GM13976 (cell line): ENCODE measurements at regions not wholly inside any gene's neighbourhood (a gene's known extent, or its start where the extent isn't known, plus 50 kb on each side); places are given as distances from the start of the nearest gene placed in this dataset.

Experiments used
- DNase-seq: peaks from one replicate; pipeline ENCODE4 v3.0.0; 2012; ENCODE audit warnings: low spot score
- in situ Hi-C: fragments of 300-500 bp; cut with MboI; formaldehyde crosslinking; loops from one replicate; pipeline ENCODE4 v1.12.0; 2022; ENCODE audit warnings: low sequenced_read_pairs, mixed read lengths, inconsistent platforms; ENCODE audit not compliant: unreplicated experiment
- TF ChIP-seq, protein P1 (sequence below): IDR thresholded peaks from 2 replicates; pipeline ENCODE4 v1.5.1; 2012; ENCODE audit warnings: borderline replicate concordance, mild to moderate bottlenecking; ENCODE audit not compliant: insufficient read depth; ENCODE audit errors: extremely low read depth, missing control alignments, control extremely low read depth

DNA sequence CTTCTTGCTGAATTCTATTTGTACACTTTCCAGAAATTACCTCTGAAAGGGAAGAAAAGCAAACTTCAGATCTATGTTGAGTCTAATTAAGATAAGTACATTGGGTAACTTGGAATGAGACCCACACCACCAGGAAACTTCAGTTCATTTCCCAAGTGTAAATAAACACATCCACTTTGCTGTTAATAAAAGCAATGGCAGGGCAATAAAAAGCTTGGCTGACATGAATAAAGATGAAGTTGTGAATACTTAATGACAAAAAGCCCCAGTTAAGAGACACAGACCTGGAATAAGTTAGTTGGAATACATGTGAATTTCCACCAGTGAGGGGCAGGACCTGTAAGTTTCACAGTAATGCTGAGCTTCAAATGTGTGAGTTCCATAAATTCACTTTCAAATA lies 83.3 kb downstream of the MEX3B start:
- in situ Hi-C loops, result no loop called here
- TF ChIP-seq, protein P1, sequence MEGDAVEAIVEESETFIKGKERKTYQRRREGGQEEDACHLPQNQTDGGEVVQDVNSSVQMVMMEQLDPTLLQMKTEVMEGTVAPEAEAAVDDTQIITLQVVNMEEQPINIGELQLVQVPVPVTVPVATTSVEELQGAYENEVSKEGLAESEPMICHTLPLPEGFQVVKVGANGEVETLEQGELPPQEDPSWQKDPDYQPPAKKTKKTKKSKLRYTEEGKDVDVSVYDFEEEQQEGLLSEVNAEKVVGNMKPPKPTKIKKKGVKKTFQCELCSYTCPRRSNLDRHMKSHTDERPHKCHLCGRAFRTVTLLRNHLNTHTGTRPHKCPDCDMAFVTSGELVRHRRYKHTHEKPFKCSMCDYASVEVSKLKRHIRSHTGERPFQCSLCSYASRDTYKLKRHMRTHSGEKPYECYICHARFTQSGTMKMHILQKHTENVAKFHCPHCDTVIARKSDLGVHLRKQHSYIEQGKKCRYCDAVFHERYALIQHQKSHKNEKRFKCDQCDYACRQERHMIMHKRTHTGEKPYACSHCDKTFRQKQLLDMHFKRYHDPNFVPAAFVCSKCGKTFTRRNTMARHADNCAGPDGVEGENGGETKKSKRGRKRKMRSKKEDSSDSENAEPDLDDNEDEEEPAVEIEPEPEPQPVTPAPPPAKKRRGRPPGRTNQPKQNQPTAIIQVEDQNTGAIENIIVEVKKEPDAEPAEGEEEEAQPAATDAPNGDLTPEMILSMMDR, result no peak
- DNase-seq, result no peak

DNA sequence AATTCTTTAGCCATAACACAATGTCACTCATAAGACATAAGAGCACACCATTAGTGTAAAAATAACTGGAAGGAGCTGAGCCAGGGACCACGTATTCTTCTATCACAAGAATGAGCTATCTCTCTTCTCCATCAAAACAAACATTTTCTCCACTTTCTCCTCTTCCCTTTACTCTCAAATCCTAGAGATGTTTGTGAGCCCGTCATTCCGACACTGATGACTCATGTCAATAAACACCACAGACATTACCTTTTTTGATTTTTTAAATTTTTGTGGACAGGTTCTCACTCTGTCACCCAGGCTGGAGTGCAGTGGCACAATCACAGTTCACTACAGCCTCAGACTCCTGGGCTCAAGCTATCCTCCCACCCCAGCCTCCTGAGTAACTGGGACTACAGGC lies 86.6 kb downstream of the MEX3B start:
- in situ Hi-C loops, result no loop called here
- TF ChIP-seq, protein P1, result no peak
- no peak for DNase-seq

DNA sequence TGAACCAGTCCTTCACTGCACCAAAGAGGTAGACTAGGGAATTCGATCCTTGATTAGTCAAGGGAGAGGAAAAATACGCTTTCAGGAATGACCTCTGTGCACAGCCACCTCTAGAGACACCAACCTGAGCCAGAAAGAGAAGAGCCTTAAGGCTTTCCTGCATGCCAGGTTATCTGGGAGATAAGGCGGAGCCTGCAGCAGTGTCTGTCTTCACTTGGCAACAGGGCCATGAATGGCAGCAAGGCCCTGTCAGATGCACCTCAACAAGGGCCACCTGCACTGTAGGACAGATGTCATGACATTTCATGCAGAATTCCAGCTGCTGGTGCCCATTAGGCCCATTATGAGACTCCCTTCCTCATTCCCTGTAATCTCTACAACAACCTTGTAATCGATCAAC lies 88.1 kb downstream of the MEX3B start:
- TF ChIP-seq, protein P1, result no peak

DNA sequence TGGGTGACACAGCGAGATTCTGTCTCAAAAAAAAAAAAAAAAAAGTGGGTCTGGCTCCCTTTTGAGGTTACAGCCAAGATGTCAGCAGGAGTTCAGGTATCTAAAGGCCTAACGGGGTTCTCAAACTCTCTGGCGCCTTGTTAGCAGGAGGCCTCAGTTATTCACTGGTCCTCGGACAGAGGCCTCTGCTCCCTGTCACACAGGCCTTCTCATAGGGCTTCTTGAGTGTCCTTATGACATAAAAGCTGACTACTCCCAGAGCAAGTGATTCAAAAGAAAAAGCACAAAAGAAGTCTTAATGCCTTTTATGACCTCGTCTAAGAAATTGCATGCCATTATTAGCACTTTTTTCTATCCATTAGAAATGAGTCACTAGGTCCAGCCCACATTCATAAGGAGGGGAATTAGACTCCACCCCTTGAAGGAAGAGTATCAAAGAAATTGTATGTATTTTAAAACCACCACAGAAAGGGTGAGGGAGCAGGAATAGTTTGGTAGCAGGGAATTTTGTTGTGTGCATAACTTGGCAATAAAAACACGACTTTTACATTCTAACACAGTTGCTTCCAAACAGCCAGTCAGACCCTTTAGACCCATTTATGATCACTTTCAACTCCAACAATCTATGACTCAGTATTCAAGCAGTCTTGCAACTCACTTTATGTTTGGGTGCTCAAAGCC lies 90.3 kb downstream of the MEX3B start:
- TF ChIP-seq, protein P1, result no peak
- in situ Hi-C loops, result no loop called here
- no peak for DNase-seq

More for the DNA sequence above, 88.1 kb downstream of the MEX3B start:
- in situ Hi-C loops, result no loop called here
- DNase-seq, result no peak

DNA sequence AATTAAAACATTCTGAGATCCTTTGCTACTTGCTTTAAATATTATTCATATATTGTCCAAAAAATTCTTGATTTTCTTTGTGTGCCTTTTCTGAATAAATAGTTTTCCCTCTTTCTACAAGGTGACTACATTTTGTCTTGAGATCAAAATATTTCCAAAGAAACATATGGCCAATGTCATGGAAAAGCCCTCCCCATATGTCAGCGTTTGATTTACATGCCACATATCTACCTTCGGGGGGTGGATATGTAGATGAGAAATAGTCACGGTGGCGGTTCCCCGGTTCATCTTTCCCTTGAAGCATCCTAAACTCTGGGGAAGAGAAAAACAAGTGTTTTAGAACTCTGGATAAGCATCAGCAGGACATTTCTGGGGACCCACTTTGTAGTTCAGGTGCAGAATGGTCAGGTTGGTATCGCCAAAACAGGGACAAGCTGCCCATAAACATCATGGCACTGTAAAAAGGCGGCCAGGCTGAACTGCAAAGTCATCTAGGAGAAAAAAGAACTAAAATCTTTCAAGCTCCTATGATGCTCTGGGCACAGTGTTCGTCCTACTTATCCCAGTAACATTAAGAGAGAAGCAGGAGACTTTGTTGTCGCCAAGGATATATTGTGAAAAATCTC lies 91.5 kb downstream of the MEX3B start:
- in situ Hi-C loops, result no loop called here
- TF ChIP-seq, protein P1, result no peak
- no peak for DNase-seq

DNA sequence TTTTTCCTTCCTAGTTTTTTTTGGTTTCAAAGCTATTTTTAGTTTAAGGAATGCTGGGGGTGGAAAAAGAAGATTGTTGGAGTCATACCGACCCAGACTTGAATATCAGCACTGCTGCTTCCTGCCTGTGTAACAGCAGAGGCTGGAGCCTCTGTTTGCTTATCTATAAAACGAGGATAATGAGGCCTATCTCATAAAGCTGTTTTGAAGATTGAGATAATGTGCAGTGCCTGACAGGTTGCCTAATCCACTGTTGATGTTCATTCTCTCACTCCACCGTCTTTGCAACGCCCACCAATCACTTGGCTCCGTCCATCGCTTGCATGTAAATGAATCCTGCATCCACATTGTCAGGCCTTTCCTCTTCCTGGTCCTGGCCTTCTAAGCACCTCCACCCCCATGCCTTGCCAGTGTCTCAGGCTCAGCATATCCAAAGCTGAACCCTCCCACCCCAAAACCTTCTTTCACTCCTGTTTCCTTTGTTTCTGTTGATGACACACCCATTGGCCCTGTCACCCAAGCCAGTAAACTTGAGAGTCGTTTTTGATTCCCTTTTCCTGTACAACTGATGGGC lies 94.9 kb downstream of the MEX3B start:
- no peak for DNase-seq

More for the DNA sequence above, 94.9 kb downstream of the MEX3B start:
- in situ Hi-C loops, result no loop called here
- TF ChIP-seq, protein P1, result no peak
